HepG2 (cell line): ENCODE measurements at regions not wholly inside any gene's neighbourhood (a gene's known extent, or its start where the extent isn't known, plus 50 kb on each side); places are given as distances from the start of the nearest gene placed in this dataset.

Experiments used
- ATAC-seq: fragments of 200-7000 bp; cut with Tn5 transposase; 3 replicates; pipeline ENCODE4 v1.9.1; 2020; ENCODE audit warnings: mild to moderate bottlenecking, moderate library complexity
- BruUV-seq: library from RNA; stranded (reverse); fragments of 400-500 nt; replicated peaks from 2 replicates; lab custom pipeline; 2021; lab: Mats Ljungman, UMichigan
- CTCF ChIA-PET: fragments of 300-600 bp; formaldehyde crosslinking; extraction: SDS; loops from one replicate; lab custom pipeline; 2021; ENCODE audit warnings: low total read pairs, inconsistent platforms, low intra/inter-chr PET ratio; lab: Yijun Ruan, JAX
- POLR2A ChIA-PET: fragments of 350-600 bp; sonication (Branson Sonifier 250); formaldehyde crosslinking; loops from one replicate; lab custom pipeline; 2020; ENCODE audit warnings: antibody characterized with exemption, inconsistent platforms; lab: Yijun Ruan, JAX
- DNase-seq: peaks from one replicate; pipeline ENCODE4 v3.0.0-alpha.2; 2015; ENCODE audit warnings: low spot score
- FAIRE-seq: peaks from 3 replicates; lab custom pipeline; 2011; peaks lifted over from hg19 to GRCh38; lab: Jason Lieb, UNC
- H2AFZ ChIP-seq: one replicate; pipeline ENCODE4 v1.6.1; 2011; ENCODE audit warnings: low read length, inconsistent platforms
- H3K27ac ChIP-seq: fragments of 300-600 bp; 3 replicates; pipeline ENCODE4 v1.8.0; 2011; ENCODE audit warnings: mixed run types, mild to moderate bottlenecking, mixed read lengths, low read length, inconsistent platforms; ENCODE audit not compliant: insufficient read depth; ENCODE audit errors: extremely low read length
- H3K27me3 ChIP-seq, 2 experiments: fragments of 200-600 bp in 1 of 2; 2 replicates in 1 of 2; 3 replicates in 1 of 2; pipeline versions ENCODE4 v1.6.0 to v1.8.0; 2011; ENCODE audit warnings: low read length in 2 of 2, mild to moderate bottlenecking in 2 of 2, moderate library complexity in 2 of 2, inconsistent platforms in 1 of 2; ENCODE audit not compliant: insufficient read depth in 2 of 2, control insufficient read depth in 1 of 2
- H3K36me3 ChIP-seq, 2 experiments: fragments of 200-600 bp in 1 of 2; replicated peaks in 1 of 2; 2 replicates in 1 of 2; 3 replicates in 1 of 2; pipeline versions ENCODE4 v1.5.1 to v1.8.0; 2011; ENCODE audit warnings: low read length in 2 of 2, inconsistent platforms in 1 of 2; ENCODE audit not compliant: insufficient read depth in 2 of 2, control insufficient read depth in 1 of 2
- H3K4me1 ChIP-seq: 2 replicates; pipeline ENCODE4 v1.5.1; 2012; ENCODE audit warnings: low read length, inconsistent platforms; ENCODE audit not compliant: insufficient read depth
- H3K4me2 ChIP-seq: 2 replicates; pipeline ENCODE4 v1.6.0; 2011; ENCODE audit warnings: low read depth, low read length, inconsistent platforms
- H3K4me3 ChIP-seq, 3 experiments: fragments of 200-600 bp in 1 of 3; sonication (generic), shearing (Covaris generic) in 1 of 3; replicated peaks in 1 of 3; 2 replicates each; pipeline ENCODE4 v1.5.1; 2011 to 2016; ENCODE audit warnings: low read length in 3 of 3, inconsistent platforms in 2 of 3, low read depth in 2 of 3, mild to moderate bottlenecking in 2 of 3, control low read depth in 1 of 3, mixed read lengths in 1 of 3; ENCODE audit not compliant: insufficient read depth in 1 of 3
- H3K79me2 ChIP-seq: one replicate; pipeline ENCODE4 v1.6.1; 2011; ENCODE audit warnings: low read length, inconsistent platforms; ENCODE audit not compliant: insufficient read depth
- H3K9ac ChIP-seq: 2 replicates; pipeline ENCODE4 v1.6.0; 2011; ENCODE audit warnings: mild to moderate bottlenecking, low read depth, low read length, inconsistent platforms; ENCODE audit not compliant: insufficient read depth
- H3K9me3 ChIP-seq: 2 replicates; pipeline ENCODE4 v1.5.1; 2012; ENCODE audit warnings: mild to moderate bottlenecking, low read length
- H4K20me1 ChIP-seq: 2 replicates; pipeline ENCODE4 v1.6.0; 2011; ENCODE audit warnings: inconsistent platforms, mild to moderate bottlenecking, low read length, moderate library complexity; ENCODE audit not compliant: insufficient read depth
- HMG20B ChIP-seq: conservative IDR thresholded peaks from 2 replicates; pipeline ENCODE4 v1.6.1; 2016; ENCODE audit warnings: missing genetic modification reagents, missing compliant biosample characterization
- HNF4A ChIP-seq: sonication (generic); formaldehyde crosslinking; IDR thresholded peaks from 2 replicates; pipeline ENCODE4 v1.4.0; 2020; ENCODE audit warnings: missing genetic modification reagents
- IRX3 ChIP-seq: sonication (generic); formaldehyde crosslinking; IDR thresholded peaks from 2 replicates; pipeline ENCODE4 v1.8.1; 2023; ENCODE audit warnings: mild to moderate bottlenecking, low read depth, missing genetic modification reagents, borderline replicate concordance
- PAWR ChIP-seq: sonication (generic); formaldehyde crosslinking; IDR thresholded peaks from 2 replicates; pipeline ENCODE4 v1.4.0; 2020; ENCODE audit warnings: missing genetic modification reagents, mild to moderate bottlenecking, borderline replicate concordance
- PAX8 ChIP-seq: sonication (generic); formaldehyde crosslinking; IDR thresholded peaks from 2 replicates; pipeline ENCODE4 v1.8.0; 2022; ENCODE audit warnings: mild to moderate bottlenecking, missing genetic modification reagents, borderline replicate concordance
- POLR2AphosphoS5 ChIP-seq: IDR thresholded peaks from 2 replicates; pipeline ENCODE4 v1.6.1; 2012; ENCODE audit warnings: low read depth, low read length
- PPARG ChIP-seq: conservative IDR thresholded peaks from 2 replicates; pipeline ENCODE4 v1.6.1; 2016; ENCODE audit warnings: missing biosample characterization, missing genetic modification reagents
- SMYD3 ChIP-seq: sonication (generic); formaldehyde crosslinking; IDR thresholded peaks from 2 replicates; pipeline ENCODE4 v1.8.1; 2023; ENCODE audit warnings: mild to moderate bottlenecking, missing genetic modification reagents
- SNRNP70 ChIP-seq: fragments of 200-400 bp; formaldehyde crosslinking; IDR thresholded peaks from 2 replicates; pipeline ENCODE4 v1.6.1; 2017; ENCODE audit warnings: mild to moderate bottlenecking, low read depth, low read length, moderate library complexity
- SRF ChIP-seq: IDR thresholded peaks from 2 replicates; pipeline ENCODE4 v1.6.1; 2011; ENCODE audit warnings: mild to moderate bottlenecking, low read depth, low read length, moderate library complexity
- STAG1 ChIP-seq: sonication (generic); formaldehyde crosslinking; IDR thresholded peaks from 2 replicates; pipeline ENCODE4 v1.4.0; 2020; ENCODE audit warnings: missing genetic modification reagents
- ZSCAN12 ChIP-seq: sonication (generic); formaldehyde crosslinking; IDR thresholded peaks from 2 replicates; pipeline ENCODE4 v1.9.0; 2021; ENCODE audit warnings: mild to moderate bottlenecking, missing genetic modification reagents
- ZZZ3 ChIP-seq: sonication (generic); formaldehyde crosslinking; IDR thresholded peaks from 2 replicates; pipeline ENCODE4 v1.4.0; 2020; ENCODE audit warnings: missing genetic modification reagents, mild to moderate bottlenecking, borderline replicate concordance
- whole genome bisulfite sequencing: methylation state at CpG from one replicate; pipeline ENCODE4 v1.1.6; 2017; ENCODE audit warnings: low lambda C conversion rate; 5-methylcytosine and 5-hydroxymethylcytosine counted together
- in situ Hi-C: cut with HindIII; loops from 2 replicates; pipeline ENCODE4 v1.10.0; 2017; ENCODE audit warnings: low pct_unique_long_range_greater_than_20kb; ENCODE audit not compliant: extremely low pct_ligation_motif_present
- intact Hi-C: fragments of 100-400 bp; cut with micrococcal nuclease; formaldehyde crosslinking; loops from one replicate; pipeline ENCODE4 v1.10.0; 2022; ENCODE audit not compliant: unreplicated experiment
- TF ChIP-seq, protein P1 (sequence below): sonication (generic); formaldehyde crosslinking; IDR thresholded peaks from 2 replicates; pipeline ENCODE4 v1.5.1; 2020; ENCODE audit warnings: missing genetic modification reagents, mild to moderate bottlenecking, borderline replicate concordance
- TF ChIP-seq, protein P2 (sequence below): sonication (generic); formaldehyde crosslinking; IDR thresholded peaks from 2 replicates; pipeline ENCODE4 v1.5.0; 2020; ENCODE audit warnings: missing genetic modification reagents
- TF ChIP-seq, protein P3 (sequence below): sonication (generic); formaldehyde crosslinking; IDR thresholded peaks from 2 replicates; pipeline ENCODE4 v1.4.0; 2020; ENCODE audit warnings: missing genetic modification reagents, borderline replicate concordance
- TF ChIP-seq, protein P4 (sequence below): conservative IDR thresholded peaks from 2 replicates; pipeline ENCODE4 v1.6.1; 2018; ENCODE audit warnings: missing genetic modification reagents

DNA sequence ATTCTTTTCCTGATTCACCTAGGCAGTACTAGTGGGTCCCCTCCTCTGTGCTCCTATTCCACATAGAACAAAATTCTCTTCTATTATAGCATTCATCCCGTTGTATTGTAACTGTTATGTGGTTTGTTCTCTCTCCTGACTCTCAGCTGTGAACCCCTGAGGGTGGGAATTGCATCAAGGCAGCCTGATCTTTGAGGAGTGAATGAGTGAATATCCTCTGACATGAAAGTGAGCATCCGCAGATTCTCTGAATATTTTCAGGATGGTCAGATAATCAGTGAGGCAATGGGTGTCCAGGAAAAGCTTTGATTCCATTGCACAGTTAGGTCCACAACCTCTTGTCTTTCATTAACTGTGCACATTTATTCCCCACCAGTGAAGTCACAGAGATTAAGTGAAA lies 67.6 kb upstream of the SLC22A23 start:
- in situ Hi-C loops (no loop called here), intact Hi-C loops (no loop called here)
- no peak for TF ChIP-seq PAX8 (CRISPR knock-in tag)
- TF ChIP-seq, protein P1, sequence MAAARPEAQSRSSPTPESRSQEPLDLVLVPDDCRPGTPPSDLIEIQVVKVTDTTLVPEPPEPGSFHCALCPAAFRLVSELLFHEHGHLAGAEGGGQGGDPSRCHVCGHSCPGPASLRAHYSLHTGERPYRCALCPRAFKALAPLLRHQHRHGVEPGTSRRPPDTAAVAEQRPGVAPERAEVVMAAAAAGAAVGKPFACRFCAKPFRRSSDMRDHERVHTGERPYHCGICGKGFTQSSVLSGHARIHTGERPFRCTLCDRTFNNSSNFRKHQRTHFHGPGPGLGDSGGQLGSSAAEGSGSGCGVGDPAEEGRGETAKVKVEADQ, result no peak
- TF ChIP-seq ZSCAN12 (CRISPR knock-in tag), result no peak
- TF ChIP-seq PAWR (CRISPR knock-in tag), result no peak
- TF ChIP-seq, protein P2, sequence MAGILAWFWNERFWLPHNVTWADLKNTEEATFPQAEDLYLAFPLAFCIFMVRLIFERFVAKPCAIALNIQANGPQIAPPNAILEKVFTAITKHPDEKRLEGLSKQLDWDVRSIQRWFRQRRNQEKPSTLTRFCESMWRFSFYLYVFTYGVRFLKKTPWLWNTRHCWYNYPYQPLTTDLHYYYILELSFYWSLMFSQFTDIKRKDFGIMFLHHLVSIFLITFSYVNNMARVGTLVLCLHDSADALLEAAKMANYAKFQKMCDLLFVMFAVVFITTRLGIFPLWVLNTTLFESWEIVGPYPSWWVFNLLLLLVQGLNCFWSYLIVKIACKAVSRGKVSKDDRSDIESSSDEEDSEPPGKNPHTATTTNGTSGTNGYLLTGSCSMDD, result no peak
- TF ChIP-seq, protein P3, sequence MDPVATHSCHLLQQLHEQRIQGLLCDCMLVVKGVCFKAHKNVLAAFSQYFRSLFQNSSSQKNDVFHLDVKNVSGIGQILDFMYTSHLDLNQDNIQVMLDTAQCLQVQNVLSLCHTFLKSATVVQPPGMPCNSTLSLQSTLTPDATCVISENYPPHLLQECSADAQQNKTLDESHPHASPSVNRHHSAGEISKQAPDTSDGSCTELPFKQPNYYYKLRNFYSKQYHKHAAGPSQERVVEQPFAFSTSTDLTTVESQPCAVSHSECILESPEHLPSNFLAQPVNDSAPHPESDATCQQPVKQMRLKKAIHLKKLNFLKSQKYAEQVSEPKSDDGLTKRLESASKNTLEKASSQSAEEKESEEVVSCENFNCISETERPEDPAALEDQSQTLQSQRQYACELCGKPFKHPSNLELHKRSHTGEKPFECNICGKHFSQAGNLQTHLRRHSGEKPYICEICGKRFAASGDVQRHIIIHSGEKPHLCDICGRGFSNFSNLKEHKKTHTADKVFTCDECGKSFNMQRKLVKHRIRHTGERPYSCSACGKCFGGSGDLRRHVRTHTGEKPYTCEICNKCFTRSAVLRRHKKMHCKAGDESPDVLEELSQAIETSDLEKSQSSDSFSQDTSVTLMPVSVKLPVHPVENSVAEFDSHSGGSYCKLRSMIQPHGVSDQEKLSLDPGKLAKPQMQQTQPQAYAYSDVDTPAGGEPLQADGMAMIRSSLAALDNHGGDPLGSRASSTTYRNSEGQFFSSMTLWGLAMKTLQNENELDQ, result no peak
- no peak for TF ChIP-seq IRX3 (CRISPR knock-in tag)
- TF ChIP-seq SMYD3, result no peak
- TF ChIP-seq HMG20B (CRISPR knock-in tag), result no peak
- TF ChIP-seq, protein P4, sequence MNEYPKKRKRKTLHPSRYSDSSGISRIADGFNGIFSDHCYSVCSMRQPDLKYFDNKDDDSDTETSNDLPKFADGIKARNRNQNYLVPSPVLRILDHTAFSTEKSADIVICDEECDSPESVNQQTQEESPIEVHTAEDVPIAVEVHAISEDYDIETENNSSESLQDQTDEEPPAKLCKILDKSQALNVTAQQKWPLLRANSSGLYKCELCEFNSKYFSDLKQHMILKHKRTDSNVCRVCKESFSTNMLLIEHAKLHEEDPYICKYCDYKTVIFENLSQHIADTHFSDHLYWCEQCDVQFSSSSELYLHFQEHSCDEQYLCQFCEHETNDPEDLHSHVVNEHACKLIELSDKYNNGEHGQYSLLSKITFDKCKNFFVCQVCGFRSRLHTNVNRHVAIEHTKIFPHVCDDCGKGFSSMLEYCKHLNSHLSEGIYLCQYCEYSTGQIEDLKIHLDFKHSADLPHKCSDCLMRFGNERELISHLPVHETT (CRISPR knock-in tag), result no peak
- TF ChIP-seq PPARG (CRISPR knock-in tag), result no peak
- TF ChIP-seq ZZZ3 (CRISPR knock-in tag), result no peak
- TF ChIP-seq SNRNP70, result no peak
- TF ChIP-seq STAG1 (CRISPR knock-in tag), result no peak
- TF ChIP-seq SRF, result no peak
- TF ChIP-seq POLR2AphosphoS5, result no peak
- TF ChIP-seq HNF4A (CRISPR knock-in tag), result no peak
- Histone ChIP-seq H3K27ac (no peak overlapping the region), H3K4me1 (0 out of 2 replicates have a peak, but pooled peaks cover 12% of the 10 kb centered on the region), H4K20me1 (no peaks in the 10 kb centered on the region), H3K9ac (no peak overlapping the region), H3K4me3 (no peak overlapping the region), H3K79me2 (no peaks in the 10 kb centered on the region), H3K4me2 (no peak overlapping the region), H2AFZ (no peak overlapping the region), H3K9me3 (no peaks in the 10 kb centered on the region), H3K36me3 (no peaks in the 10 kb centered on the region), H3K27me3 (peaks cover 3 to 62% of the 10 kb centered on the region in 2 experiments; a peak in 4 of 5 replicates)
- 28% methylated on average over 2 of the region's 2 CpGs for WGBS
- no peak for ATAC-seq
- FAIRE-seq, result no peak
- POLR2A ChIA-PET, result no interaction called here
- DNase-seq, result no peak
- CTCF ChIA-PET, result no interaction called here
- no TSS peak for BruUV-seq
